ENCODE measurements at regions not wholly inside any gene's neighbourhood (a gene's known extent, or its start where the extent isn't known, plus 50 kb on each side); places are given as distances from the start of the nearest gene placed in this dataset.

- TF ChIP-seq CTCF (IDR thresholded peaks at IDR 0.05) (no peak), POLR2A (IDR thresholded peaks at IDR 0.05) (no peak), POLR2AphosphoS5 (IDR thresholded peaks at IDR 0.05) (no peak)
- H3K4me3 ChIP-seq: no peak overlapping the region
- no peak for DNase-seq (ENCODE audit: low spot score)
- no peaks in the 10 kb centered on the region for H3K9me3 ChIP-seq
- H3K4me1 ChIP-seq (replicated peaks): no peaks in the 10 kb centered on the region
- WGBS: 93% methylated on average over 1 of the region's 1 CpG
- no peaks in the 10 kb centered on the region for H3K36me3 ChIP-seq
- intact Hi-C loops (cut with DNase I): no loop called here
- H3K27ac ChIP-seq: no peak overlapping the region
- no peaks in the 10 kb centered on the region for H3K27me3 ChIP-seq (replicated peaks; ENCODE audit: insufficient read depth)
Observed at GRCh38 chr13:62633448-62633847, 1217.8 kb upstream of the PCDH20 start.

GRCh38 chr13:62631619-62632018, 1216.0 kb upstream of the PCDH20 start:
- no peak overlapping the region for H3K4me3 ChIP-seq
- 56% methylated on average over 2 of the region's 2 CpGs for WGBS
- no peaks in the 10 kb centered on the region for H3K4me1 ChIP-seq (replicated peaks)
- TF ChIP-seq POLR2AphosphoS5 (IDR thresholded peaks at IDR 0.05) (no peak), CTCF (IDR thresholded peaks at IDR 0.05) (no peak), POLR2A (IDR thresholded peaks at IDR 0.05) (no peak)
- H3K27ac ChIP-seq: no peak overlapping the region
- H3K9me3 ChIP-seq: no peaks in the 10 kb centered on the region
- no peaks in the 10 kb centered on the region for H3K27me3 ChIP-seq (replicated peaks; ENCODE audit: insufficient read depth)
- DNase-seq (ENCODE audit: low spot score): no peak
- no peaks in the 10 kb centered on the region for H3K36me3 ChIP-seq
- intact Hi-C loops (cut with DNase I): no loop called here

DNA sequence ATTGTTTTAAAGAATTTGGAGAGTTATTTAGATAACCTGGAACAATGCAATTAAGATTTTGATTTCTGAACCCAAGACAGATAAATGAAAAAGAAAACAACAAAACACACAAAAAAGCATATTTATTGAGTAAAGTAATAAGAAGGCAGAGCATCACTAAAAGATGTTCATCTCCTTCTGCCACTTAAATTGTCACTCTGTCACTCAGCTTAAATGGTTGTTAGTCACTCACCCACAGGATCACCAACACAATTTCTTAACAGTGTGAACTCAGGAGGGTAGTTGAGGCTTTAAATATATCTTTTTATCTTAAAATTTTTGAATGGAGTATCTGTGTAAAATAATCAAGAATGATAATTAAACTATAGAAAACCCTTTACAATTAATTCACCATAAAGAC, 1215.5 kb upstream of the PCDH20 start:
- intact Hi-C loops (cut with DNase I): no loop called here
- TF ChIP-seq POLR2A (IDR thresholded peaks at IDR 0.05): no peak
- TF ChIP-seq CTCF (IDR thresholded peaks at IDR 0.05): no peak
- no peak for TF ChIP-seq POLR2AphosphoS5 (IDR thresholded peaks at IDR 0.05)
- no peak for DNase-seq (ENCODE audit: low spot score)
- no peak overlapping the region for H3K27ac ChIP-seq
- no peak overlapping the region for H3K4me3 ChIP-seq
- no peaks in the 10 kb centered on the region for H3K27me3 ChIP-seq (replicated peaks; ENCODE audit: insufficient read depth)
- H3K4me1 ChIP-seq (replicated peaks): no peaks in the 10 kb centered on the region
- H3K9me3 ChIP-seq: no peaks in the 10 kb centered on the region
- no peaks in the 10 kb centered on the region for H3K36me3 ChIP-seq

- WGBS: 42% methylated on average over 3 of the region's 3 CpGs
- Histone ChIP-seq H3K4me3 (no peak overlapping the region), H3K4me1 (replicated peaks) (no peaks in the 10 kb centered on the region), H3K36me3 (no peaks in the 10 kb centered on the region), H3K27ac (no peak overlapping the region), H3K9me3 (no peaks in the 10 kb centered on the region), H3K27me3 (replicated peaks; ENCODE audit: insufficient read depth) (no peaks in the 10 kb centered on the region)
- intact Hi-C loops (cut with DNase I): no loop called here
- TF ChIP-seq POLR2A (IDR thresholded peaks at IDR 0.05) (no peak), POLR2AphosphoS5 (IDR thresholded peaks at IDR 0.05) (no peak), CTCF (IDR thresholded peaks at IDR 0.05) (no peak)
- no peak for DNase-seq (ENCODE audit: low spot score)
Observed at GRCh38 chr13:62629618-62630017, 1214.0 kb upstream of the PCDH20 start.

GRCh38 chr13:62627226-62627625, 1211.6 kb upstream of the PCDH20 start:
- DNase-seq (ENCODE audit: low spot score): no peak
- no peaks in the 10 kb centered on the region for H3K4me1 ChIP-seq (replicated peaks)
- no peaks in the 10 kb centered on the region for H3K36me3 ChIP-seq
- TF ChIP-seq POLR2AphosphoS5 (IDR thresholded peaks at IDR 0.05): no peak
- TF ChIP-seq CTCF (IDR thresholded peaks at IDR 0.05): no peak
- TF ChIP-seq POLR2A (IDR thresholded peaks at IDR 0.05): no peak
- H3K9me3 ChIP-seq: no peaks in the 10 kb centered on the region
- no peak overlapping the region for H3K27ac ChIP-seq
- no peak overlapping the region for H3K4me3 ChIP-seq
- WGBS: 96% methylated on average over 15 of the region's 15 CpGs
- H3K27me3 ChIP-seq (replicated peaks; ENCODE audit: insufficient read depth): no peaks in the 10 kb centered on the region
- intact Hi-C loops (cut with DNase I): no loop called here

Data from prostate gland (tissue), 2 donors.